IPS-18a (cell line): ENCODE measurements at regions not wholly inside any gene's neighbourhood (a gene's known extent, or its start where the extent isn't known, plus 50 kb on each side); places are given as distances from the start of the nearest gene placed in this dataset.

Experiments
- H3K27ac ChIP-seq: one replicate; pipeline ENCODE4 v1.5.1; 2013; ENCODE audit warnings: low read length
- H3K27me3 ChIP-seq: one replicate; pipeline ENCODE4 v1.6.1; 2013; ENCODE audit warnings: mild to moderate bottlenecking, low read length; ENCODE audit not compliant: control insufficient read depth, insufficient read depth
- H3K36me3 ChIP-seq: one replicate; pipeline ENCODE4 v1.6.1; 2013; ENCODE audit warnings: low read depth, low read length; ENCODE audit not compliant: control insufficient read depth
- H3K4me1 ChIP-seq: one replicate; pipeline ENCODE4 v1.6.1; 2013; ENCODE audit warnings: low read depth, low read length; ENCODE audit not compliant: control insufficient read depth
- H3K4me3 ChIP-seq: one replicate; pipeline ENCODE4 v1.5.1; 2013; ENCODE audit warnings: low read length
- H3K9ac ChIP-seq: one replicate; pipeline ENCODE4 v1.6.1; 2013; ENCODE audit warnings: mild to moderate bottlenecking, low read length, moderate library complexity
- H3K9me3 ChIP-seq: one replicate; pipeline ENCODE4 v1.6.1; 2013; ENCODE audit warnings: low read depth, low read length; ENCODE audit not compliant: control insufficient read depth

DNA sequence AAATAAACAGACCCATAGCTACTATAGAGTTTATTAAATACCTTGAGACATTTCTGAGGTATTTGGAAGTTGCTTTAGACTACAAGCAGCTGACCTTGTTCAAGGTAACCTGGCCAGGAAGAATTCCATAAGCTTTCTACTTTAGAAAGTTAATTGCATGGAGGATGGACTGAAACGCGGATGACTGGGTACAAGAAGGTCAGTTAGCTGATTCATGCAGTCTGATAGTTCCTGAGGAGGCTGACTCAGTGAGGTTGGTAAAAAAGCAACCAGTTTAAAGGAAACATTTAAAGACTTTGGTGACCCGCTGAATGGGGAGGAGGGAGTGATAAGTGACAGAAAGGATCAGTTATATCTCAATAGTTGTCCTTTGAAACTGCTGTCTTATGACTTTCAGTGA is 670.1 kb upstream of the CDH9 start:
- Histone ChIP-seq H3K9me3 (no peaks in the 10 kb centered on the region), H3K4me1 (no peaks in the 10 kb centered on the region), H3K4me3 (no peak overlapping the region), H3K36me3 (no peaks in the 10 kb centered on the region), H3K27me3 (no peaks in the 10 kb centered on the region), H3K27ac (no peak overlapping the region), H3K9ac (no peak overlapping the region)

DNA sequence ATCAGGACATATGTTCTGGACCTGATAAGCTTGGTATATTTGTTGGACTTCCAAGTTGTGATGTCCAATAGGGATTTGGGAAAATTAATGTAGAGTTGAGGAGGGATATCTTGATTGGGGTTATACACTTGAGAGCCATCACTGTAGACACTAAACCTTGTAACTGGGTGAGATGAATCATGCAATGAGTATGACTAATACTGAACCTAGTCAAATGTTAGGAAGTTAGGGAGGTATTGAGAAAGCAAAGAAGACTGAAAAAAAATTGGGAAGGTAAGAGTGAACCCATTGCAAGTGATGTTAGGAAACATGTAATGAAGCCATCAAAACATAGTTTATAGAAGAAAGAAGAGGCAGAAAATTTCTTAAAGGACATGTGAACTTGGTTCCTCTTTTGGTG is 668.4 kb upstream of the CDH9 start:
- no peak overlapping the region for H3K27ac ChIP-seq
- no peak overlapping the region for H3K9ac ChIP-seq
- H3K9me3 ChIP-seq, result no peaks in the 10 kb centered on the region
- no peaks in the 10 kb centered on the region for H3K27me3 ChIP-seq
- no peaks in the 10 kb centered on the region for H3K36me3 ChIP-seq
- peaks cover 10% of the 10 kb centered on the region for H3K4me1 ChIP-seq
- H3K4me3 ChIP-seq, result no peak overlapping the region

DNA sequence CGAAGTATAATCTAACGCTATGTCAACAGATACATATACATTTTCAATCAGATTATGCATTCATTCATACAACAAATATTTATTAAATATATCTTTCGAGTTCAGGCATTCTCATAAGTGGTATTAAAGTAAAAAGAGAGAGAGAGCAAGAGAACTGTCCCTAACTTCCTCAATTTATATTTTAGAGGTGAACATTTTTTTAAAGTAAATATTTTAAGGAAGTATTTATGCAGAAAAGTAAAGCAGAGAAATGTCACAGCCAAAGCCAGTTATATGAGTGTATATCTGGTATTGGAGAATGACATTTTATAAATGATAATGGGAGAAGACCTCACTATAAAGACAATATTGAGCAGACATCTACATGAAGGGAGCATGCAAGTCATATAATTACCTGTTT is 667.3 kb upstream of the CDH9 start:
- Histone ChIP-seq H3K9ac (no peak overlapping the region), H3K36me3 (no peaks in the 10 kb centered on the region), H3K27me3 (no peaks in the 10 kb centered on the region), H3K4me1 (peaks cover 13% of the 10 kb centered on the region), H3K9me3 (no peaks in the 10 kb centered on the region), H3K27ac (no peak overlapping the region), H3K4me3 (no peak overlapping the region)

DNA sequence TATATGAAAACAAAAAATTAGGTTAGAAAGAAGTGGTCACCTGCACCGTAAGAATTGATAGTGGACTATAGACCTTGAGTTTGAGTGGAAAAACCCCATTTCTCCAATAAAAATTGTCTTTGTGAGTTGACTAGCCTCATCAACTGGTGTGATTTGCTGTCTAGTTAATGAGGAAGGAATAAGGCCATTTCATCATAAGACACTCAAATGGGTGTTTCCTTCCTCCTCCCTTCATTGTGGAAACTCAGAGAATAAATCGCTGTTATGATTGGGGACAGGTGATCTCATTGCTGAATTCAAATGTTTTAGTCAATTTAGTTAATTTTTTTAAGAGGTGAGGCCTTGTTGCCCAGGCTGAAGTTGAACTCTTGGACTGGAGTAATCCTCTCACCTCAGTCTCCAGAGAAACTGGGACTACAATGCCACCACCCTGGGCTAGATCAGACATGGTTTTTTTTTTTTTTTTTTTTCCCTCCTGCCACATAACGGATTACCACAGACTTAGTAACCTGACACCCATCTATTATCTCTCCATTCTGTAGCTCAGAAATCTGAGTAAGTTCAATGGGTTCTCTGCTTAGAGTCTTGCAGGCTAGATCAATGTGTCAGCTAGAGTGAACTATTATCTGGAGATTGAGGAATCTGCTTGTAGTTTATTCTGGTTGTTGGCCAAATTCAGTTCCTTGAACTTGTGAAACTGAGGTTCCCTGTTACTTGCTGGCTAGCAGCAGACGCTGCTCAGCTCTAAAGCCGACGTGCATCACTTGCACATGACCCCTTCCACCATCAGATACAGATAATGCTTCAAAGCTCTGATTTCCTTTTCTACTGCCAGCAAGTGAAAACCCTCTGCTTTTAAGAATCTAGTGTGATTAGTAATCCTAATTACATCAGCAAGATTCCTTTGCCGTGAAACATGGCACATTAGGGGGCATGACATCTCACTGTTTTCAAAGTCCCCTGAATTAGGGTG is 663.8 kb upstream of the CDH9 start:
- Histone ChIP-seq H3K27me3 (no peaks in the 10 kb centered on the region), H3K4me3 (no peak overlapping the region), H3K36me3 (no peaks in the 10 kb centered on the region), H3K9me3 (no peaks in the 10 kb centered on the region), H3K9ac (no peak overlapping the region), H3K4me1 (peaks cover 13% of the 10 kb centered on the region), H3K27ac (no peak overlapping the region)

DNA sequence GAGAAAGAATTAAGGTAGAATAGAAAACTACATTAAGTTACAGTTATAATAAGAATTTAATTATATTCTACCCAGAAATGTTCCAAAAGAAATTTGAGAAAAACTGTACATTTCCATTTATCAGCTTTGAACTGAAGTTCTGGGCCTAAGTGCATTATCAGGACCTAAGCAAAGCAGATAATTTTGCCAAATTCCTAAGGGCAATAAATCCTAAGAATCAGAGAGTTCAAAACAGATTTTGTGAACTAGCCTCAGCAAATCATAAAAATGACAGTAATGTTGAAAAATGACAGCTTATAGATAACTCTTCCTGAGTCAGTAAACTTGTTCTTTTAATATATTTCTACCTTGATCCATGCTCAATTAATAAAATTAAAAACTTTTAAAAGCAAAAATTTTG is 662.1 kb upstream of the CDH9 start:
- Histone ChIP-seq H3K9me3 (no peaks in the 10 kb centered on the region), H3K27ac (no peak overlapping the region), H3K4me3 (no peak overlapping the region), H3K9ac (no peak overlapping the region), H3K4me1 (peaks cover 13% of the 10 kb centered on the region), H3K36me3 (no peaks in the 10 kb centered on the region), H3K27me3 (no peaks in the 10 kb centered on the region)

DNA sequence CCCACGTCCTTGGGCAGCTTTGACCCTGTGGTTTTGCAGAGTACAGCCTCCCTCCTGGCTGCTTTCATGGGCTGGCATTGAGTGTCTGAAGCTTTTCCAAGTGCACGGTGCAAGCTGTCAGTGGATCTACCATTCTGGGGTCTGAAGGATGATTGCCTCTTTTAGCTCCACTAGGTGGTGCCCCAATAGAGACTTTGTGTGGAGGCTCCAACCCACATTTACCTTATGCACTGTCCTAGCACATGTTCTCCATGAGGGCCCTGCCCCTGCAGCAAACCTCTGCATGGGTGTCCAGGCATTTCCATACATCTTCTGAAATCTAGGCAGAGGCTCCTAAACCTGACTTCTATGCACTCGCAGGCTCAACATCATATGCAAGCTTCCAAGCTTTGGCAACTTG is 644.2 kb upstream of the CDH9 start:
- no peaks in the 10 kb centered on the region for H3K4me1 ChIP-seq
- H3K9ac ChIP-seq, result no peak overlapping the region
- H3K9me3 ChIP-seq, result no peaks in the 10 kb centered on the region
- H3K27ac ChIP-seq, result no peak overlapping the region
- no peaks in the 10 kb centered on the region for H3K36me3 ChIP-seq
- no peak overlapping the region for H3K4me3 ChIP-seq
- H3K27me3 ChIP-seq, result no peaks in the 10 kb centered on the region

DNA sequence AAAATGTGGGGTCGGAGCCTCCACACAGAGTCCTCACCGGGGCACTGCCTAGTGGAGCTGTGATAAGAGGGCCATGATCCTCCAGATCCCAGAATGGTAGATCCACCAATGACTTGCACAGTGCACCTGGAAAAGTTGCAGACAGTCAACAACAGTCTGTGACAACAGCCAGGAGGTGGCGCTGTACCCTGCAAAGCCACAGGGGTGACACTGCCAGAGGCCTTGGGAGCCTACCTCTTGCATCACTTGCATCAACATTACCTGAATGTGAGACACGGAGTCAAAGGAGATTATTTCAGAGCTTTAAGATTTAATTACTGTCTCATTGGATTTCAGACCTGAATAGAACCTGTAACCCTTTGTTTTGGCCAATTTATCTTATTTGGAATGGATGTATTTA is 614.1 kb upstream of the CDH9 start:
- Histone ChIP-seq H3K36me3 (no peaks in the 10 kb centered on the region), H3K27ac (no peak overlapping the region), H3K27me3 (no peaks in the 10 kb centered on the region), H3K4me1 (no peaks in the 10 kb centered on the region), H3K9ac (no peak overlapping the region), H3K9me3 (no peaks in the 10 kb centered on the region), H3K4me3 (no peak overlapping the region)

DNA sequence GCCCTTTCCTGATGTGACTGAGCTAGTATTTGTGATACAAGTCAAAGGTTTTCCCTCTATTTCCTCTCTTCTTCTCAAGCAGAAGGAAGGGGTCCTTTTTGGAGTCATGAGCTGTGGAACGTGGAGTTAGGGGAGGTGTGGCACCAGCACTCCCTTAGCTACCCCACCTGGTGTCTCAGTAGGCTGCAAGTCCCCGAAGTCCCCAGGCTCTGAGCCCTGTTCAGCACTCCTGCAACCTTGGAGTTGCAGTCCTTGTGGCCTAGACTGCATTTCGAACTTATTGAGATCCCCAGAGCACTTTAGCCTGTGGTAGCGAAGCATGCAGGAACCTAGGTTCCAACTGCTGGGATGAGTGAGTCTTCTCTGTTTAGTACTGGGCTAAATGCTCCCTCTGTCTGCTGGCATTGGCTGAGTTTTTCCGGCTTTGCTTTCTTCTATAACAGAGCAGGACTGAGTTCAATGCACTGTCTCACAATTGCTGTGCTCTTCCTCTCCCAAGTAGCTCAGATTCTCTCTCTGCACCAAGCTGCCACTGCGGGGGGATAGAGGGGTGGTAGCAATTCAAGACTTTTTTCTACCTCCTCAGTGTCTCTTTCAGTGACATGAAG is 600.7 kb upstream of the CDH9 start:
- H3K36me3 ChIP-seq, result no peaks in the 10 kb centered on the region
- no peak overlapping the region for H3K27ac ChIP-seq
- no peaks in the 10 kb centered on the region for H3K4me1 ChIP-seq
- H3K9me3 ChIP-seq, result no peaks in the 10 kb centered on the region
- H3K9ac ChIP-seq, result no peak overlapping the region
- no peaks in the 10 kb centered on the region for H3K27me3 ChIP-seq
- no peak overlapping the region for H3K4me3 ChIP-seq

DNA sequence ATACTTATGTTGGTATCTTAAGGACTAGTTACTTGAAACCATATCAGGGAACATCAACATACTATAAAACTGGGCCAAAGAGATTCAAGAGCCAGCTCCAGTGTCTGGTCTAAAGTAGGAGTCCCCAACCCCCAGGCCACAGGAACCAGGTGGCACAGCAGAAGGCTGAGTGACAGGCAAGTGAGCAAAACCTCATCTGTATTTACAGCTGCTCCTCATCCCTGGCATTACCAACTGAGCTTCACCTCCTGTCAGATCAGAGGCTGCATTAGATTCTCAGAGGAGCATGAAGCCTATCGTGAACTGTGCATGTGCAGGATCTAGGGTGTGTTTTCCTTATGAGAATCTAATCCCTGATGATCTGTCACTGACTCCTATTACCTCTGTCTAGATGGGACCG is 581.6 kb upstream of the CDH9 start:
- Histone ChIP-seq H3K27me3 (no peaks in the 10 kb centered on the region), H3K4me3 (no peak overlapping the region), H3K27ac (no peak overlapping the region), H3K9me3 (no peaks in the 10 kb centered on the region), H3K9ac (no peak overlapping the region), H3K36me3 (no peaks in the 10 kb centered on the region), H3K4me1 (no peaks in the 10 kb centered on the region)

DNA sequence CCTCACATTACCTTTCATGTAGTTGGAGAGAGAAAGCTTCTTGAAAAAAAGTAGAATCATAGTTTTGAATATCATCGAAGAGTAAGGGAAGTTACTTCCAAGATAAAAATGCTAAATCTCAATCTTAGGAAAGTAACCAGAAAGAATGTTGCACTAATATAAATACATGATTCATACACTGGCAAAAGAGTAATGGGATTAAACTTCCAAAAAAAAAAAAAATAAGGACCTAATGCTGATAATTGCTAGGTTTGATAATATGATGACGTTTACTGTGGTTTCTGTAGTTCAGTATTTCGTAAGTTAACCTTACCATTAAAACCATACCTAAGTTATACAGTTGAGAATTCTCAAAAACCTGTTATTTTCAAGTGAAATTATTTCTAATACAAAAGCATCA is 573.8 kb upstream of the CDH9 start:
- Histone ChIP-seq H3K4me3 (no peak overlapping the region), H3K27me3 (no peaks in the 10 kb centered on the region), H3K4me1 (no peaks in the 10 kb centered on the region), H3K27ac (no peak overlapping the region), H3K36me3 (no peaks in the 10 kb centered on the region), H3K9ac (no peak overlapping the region), H3K9me3 (no peaks in the 10 kb centered on the region)

DNA sequence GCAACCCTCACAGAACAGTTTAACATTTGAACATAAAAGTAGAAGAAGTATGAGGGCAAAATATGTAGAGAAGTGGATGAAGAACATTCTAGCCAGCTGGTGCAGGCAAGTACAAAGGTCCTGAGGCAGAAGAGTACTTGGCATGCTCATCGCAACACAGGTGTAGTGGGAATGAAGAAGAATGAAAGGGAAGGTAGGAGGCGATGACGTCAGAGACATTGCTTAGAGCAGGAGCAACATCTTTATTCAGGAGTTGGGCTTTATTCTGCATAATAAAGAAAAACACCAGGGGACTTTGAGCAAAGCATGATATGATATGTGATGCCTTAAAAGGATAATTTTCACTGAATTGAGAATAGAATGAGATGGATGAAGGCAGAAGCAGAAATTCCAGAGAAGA is 570.6 kb upstream of the CDH9 start:
- no peak overlapping the region for H3K27ac ChIP-seq
- H3K4me1 ChIP-seq, result no peaks in the 10 kb centered on the region
- no peaks in the 10 kb centered on the region for H3K36me3 ChIP-seq
- no peaks in the 10 kb centered on the region for H3K9me3 ChIP-seq
- no peaks in the 10 kb centered on the region for H3K27me3 ChIP-seq
- H3K9ac ChIP-seq, result no peak overlapping the region
- no peak overlapping the region for H3K4me3 ChIP-seq

DNA sequence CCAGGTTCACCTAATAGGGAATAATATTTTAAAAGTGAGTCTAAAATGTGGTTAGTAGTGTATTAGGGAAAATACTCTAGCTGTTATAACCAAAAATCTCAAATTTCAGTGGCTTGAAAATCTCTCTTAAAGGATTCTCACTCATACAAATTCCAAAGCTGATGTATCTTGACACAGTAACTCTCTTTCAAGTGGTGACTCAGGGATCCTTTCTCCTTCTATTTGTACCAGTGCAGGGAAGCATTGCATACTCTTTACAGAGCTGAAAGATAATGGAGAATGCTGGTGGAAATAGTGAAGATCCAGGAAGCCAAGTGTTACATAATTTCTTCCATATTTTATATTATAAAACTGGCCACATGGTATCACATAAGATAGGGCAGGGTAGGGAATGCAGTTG is 560.2 kb upstream of the CDH9 start:
- Histone ChIP-seq H3K27me3 (no peaks in the 10 kb centered on the region), H3K4me1 (no peaks in the 10 kb centered on the region), H3K9me3 (no peaks in the 10 kb centered on the region), H3K27ac (no peak overlapping the region), H3K36me3 (no peaks in the 10 kb centered on the region), H3K9ac (no peak overlapping the region), H3K4me3 (no peak overlapping the region)
